Fibroblast of villous mesenchyme (primary cell): ENCODE measurements at regions not wholly inside any gene's neighbourhood (a gene's known extent, or its start where the extent isn't known, plus 50 kb on each side); places are given as distances from the start of the nearest gene placed in this dataset.

Source experiments
- DNase-seq: peaks from one replicate; pipeline ENCODE4 v3.0.0-alpha.2; 2010; ENCODE audit warnings: low read depth
- H3K4me3 ChIP-seq: 2 replicates; pipeline ENCODE4 v1.5.1; 2011; ENCODE audit warnings: low read depth, mild to moderate bottlenecking, low read length
- CTCF ChIP-seq: IDR thresholded peaks from 2 replicates; pipeline ENCODE4 v1.5.1; 2012; ENCODE audit warnings: low read depth, mild to moderate bottlenecking, low read length; ENCODE audit not compliant: insufficient read depth

- no peak for DNase-seq
- H3K4me3 ChIP-seq = no peak overlapping the region
- no peak for TF ChIP-seq CTCF
Measured at GRCh38 chr3:148089171-148089570, 608.5 kb upstream of the AGTR1 start.

GRCh38 chr3:148090156-148090555 lies 607.5 kb upstream of the AGTR1 start:
- no peak for TF ChIP-seq CTCF
- DNase-seq = no peak
- H3K4me3 ChIP-seq = no peak overlapping the region

GRCh38 chr3:148092624-148093347 lies 604.9 kb upstream of the AGTR1 start:
- no peak overlapping the region for H3K4me3 ChIP-seq
- no peak for DNase-seq
- TF ChIP-seq CTCF = no peak

GRCh38 chr3:148093753-148094152 lies 604.0 kb upstream of the AGTR1 start:
- no peak overlapping the region for H3K4me3 ChIP-seq
- DNase-seq = no peak
- TF ChIP-seq CTCF = no peak

- TF ChIP-seq CTCF = no peak
- H3K4me3 ChIP-seq = no peak overlapping the region
- DNase-seq = no peak
Measured at GRCh38 chr3:148095962-148096361, 601.7 kb upstream of the AGTR1 start.

- no peak overlapping the region for H3K4me3 ChIP-seq
- DNase-seq = no peak
- no peak for TF ChIP-seq CTCF
Measured at GRCh38 chr3:148100476-148100875, 597.2 kb upstream of the AGTR1 start.

GRCh38 chr3:148101061-148101460 lies 596.6 kb upstream of the AGTR1 start:
- DNase-seq = no peak
- TF ChIP-seq CTCF = no peak

More at GRCh38 chr3:148101061-148101460, 596.6 kb upstream of the AGTR1 start:
- no peak overlapping the region for H3K4me3 ChIP-seq
